GM06990 (cell line): ENCODE measurements at regions not wholly inside any gene's neighbourhood (a gene's known extent, or its start where the extent isn't known, plus 50 kb on each side); places are given as distances from the start of the nearest gene placed in this dataset.

Experiments
- DNase-seq: peaks from one replicate; pipeline ENCODE4 v3.0.0-alpha.2; 2011; ENCODE audit not compliant: insufficient read length; ENCODE audit errors: extremely low read depth
- H3K27me3 ChIP-seq: replicated peaks from 2 replicates; pipeline ENCODE4 v1.6.0; 2011; ENCODE audit warnings: low read length; ENCODE audit not compliant: control insufficient read depth, insufficient read depth
- H3K36me3 ChIP-seq: 2 replicates; pipeline ENCODE4 v1.5.1; 2011; ENCODE audit warnings: low read length; ENCODE audit not compliant: control insufficient read depth, insufficient read depth
- H3K4me3 ChIP-seq: replicated peaks from 2 replicates; pipeline ENCODE4 v1.5.1; 2011; ENCODE audit warnings: low read depth, mild to moderate bottlenecking, control low read depth, low read length
- CTCF ChIP-seq: IDR thresholded peaks from 2 replicates; pipeline ENCODE4 v1.5.1; 2011; ENCODE audit warnings: low read length, control low read depth, mild to moderate bottlenecking, inconsistent platforms; ENCODE audit not compliant: insufficient read depth, poor library complexity, severe bottlenecking

DNA sequence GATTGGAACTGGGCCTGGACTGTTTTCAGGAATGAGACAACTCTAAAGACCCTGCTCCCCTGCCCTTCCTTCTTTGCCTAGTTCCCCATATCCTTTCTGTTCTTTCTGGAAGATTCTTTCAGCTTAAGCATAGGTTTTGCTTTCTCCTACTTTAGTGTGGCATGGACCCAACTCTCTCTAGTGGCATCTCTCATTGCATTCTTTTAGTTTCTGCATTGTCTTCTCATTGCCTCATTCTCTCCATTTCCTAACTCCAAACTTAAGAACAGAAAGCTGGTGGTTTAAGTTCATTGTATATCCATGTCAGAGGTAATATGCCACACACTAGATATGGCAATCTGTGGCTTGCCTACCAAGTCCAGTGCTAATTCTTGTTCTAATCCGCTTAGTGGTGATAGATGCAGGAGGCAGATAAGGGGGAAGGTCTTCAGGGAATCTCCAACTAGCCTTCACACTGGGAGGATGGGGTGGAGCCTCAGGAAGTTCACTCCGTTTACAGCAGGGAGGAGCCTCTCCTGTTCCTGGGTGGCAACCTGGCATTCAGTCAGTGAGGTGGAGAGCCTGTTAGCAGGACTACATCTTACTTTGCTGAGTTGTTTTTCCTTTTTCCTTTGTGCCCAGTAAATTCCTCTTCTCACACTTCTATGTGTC, 165.1 kb upstream of the LMNTD1 start:
- H3K36me3 ChIP-seq = no peaks in the 10 kb centered on the region
- H3K27me3 ChIP-seq = no peaks in the 10 kb centered on the region
- H3K4me3 ChIP-seq = no peak overlapping the region
- DNase-seq = no peak
- no peak for TF ChIP-seq CTCF

DNA sequence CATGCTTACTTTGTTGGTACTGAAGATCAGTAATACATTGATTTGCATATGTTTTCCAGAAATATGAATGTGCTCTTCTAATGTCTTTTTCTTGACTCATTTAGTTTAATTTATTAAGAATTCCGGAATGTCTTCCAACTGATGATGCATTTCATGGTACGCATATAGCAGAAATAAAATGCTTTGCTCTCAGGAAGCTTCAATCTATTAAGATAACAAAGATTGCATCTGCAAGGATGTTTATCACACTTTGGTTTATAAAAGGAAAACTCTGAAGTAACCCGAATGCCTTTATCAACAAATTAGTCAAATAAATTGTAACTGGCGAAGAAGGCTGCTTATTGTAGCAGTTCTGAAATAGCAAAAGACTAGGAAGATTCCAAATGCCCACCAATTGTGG, 166.4 kb upstream of the LMNTD1 start:
- H3K36me3 ChIP-seq = no peaks in the 10 kb centered on the region
- DNase-seq = no peak
- no peak for TF ChIP-seq CTCF
- no peak overlapping the region for H3K4me3 ChIP-seq
- no peaks in the 10 kb centered on the region for H3K27me3 ChIP-seq

- H3K36me3 ChIP-seq = no peaks in the 10 kb centered on the region
- no peak overlapping the region for H3K4me3 ChIP-seq
- TF ChIP-seq CTCF = no peak
- no peaks in the 10 kb centered on the region for H3K27me3 ChIP-seq
- no peak for DNase-seq
Observed at GRCh38 chr12:25723336-25723735, 170.3 kb upstream of the LMNTD1 start.

DNA sequence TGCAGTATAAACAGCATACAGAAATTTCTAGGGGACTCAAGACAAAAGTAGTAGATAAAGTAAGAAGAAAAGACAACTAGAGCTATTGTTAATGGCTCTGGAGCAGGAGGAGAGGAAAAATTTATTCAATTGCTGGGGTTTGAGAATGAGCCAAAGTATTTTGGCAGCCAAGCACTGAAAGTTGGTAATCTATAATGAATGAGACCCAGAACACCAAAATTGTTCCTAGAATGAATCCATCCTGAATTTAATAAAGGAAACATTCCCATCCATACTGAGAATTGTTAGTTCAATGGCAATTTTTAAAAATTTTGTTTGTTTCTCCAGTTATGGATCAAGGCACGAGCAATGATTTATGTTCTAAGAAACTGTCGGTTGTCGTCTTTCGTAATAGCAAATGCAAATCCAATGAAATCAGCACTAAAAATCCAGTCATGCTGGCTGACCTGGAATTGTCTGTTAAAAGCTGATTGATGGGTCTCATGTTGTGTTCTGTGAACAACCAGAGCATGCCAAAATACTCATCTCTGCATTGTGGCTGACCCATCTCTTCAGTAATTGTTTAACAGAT, 170.9 kb upstream of the LMNTD1 start:
- H3K36me3 ChIP-seq = no peaks in the 10 kb centered on the region
- no peak overlapping the region for H3K4me3 ChIP-seq
- TF ChIP-seq CTCF = no peak
- DNase-seq = no peak
- H3K27me3 ChIP-seq = no peaks in the 10 kb centered on the region

DNA sequence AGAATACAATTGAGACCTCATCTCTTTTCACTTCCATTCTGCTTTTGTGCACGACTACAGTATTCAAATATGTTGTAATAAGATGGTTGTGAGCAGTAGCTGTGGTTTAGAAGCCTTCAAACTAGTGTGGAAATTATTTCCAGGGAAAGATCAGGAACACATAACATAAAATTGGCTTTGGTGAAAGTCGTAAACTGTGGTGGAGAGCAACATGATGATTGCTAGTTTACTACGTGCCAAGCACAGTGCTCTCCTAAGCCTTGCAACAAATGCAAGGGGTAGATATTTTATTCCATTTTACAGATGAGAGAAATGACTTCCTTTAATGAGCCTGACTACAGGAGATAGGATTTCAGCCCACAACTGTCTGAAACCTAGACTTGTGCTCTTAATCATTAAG, 172.4 kb upstream of the LMNTD1 start:
- H3K36me3 ChIP-seq = no peaks in the 10 kb centered on the region
- H3K27me3 ChIP-seq = no peaks in the 10 kb centered on the region
- no peak overlapping the region for H3K4me3 ChIP-seq
- no peak for TF ChIP-seq CTCF
- no peak for DNase-seq

DNA sequence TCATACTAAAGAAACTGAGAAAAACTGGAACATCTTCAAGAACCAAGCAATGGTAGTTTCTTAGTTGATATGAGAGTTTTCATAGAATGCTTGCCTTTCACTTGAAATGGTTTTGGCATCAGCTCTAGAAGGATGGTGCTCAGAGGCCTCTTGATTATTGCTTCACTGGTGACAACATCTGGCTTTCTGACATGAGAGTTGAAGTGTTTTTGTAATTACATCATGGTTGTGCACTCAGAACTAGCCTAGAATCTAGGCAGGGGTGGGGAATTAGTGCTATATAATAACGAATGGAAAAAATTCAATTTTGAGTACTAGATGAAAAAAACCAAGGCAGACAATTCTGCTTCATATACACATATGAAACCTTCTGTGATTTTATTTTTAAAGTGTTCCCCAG, 172.8 kb upstream of the LMNTD1 start:
- H3K4me3 ChIP-seq = no peak overlapping the region
- H3K36me3 ChIP-seq = no peaks in the 10 kb centered on the region
- TF ChIP-seq CTCF = no peak
- no peaks in the 10 kb centered on the region for H3K27me3 ChIP-seq
- DNase-seq = no peak
